OCI-LY1 (cell line): ENCODE measurements at regions not wholly inside any gene's neighbourhood (a gene's known extent, or its start where the extent isn't known, plus 50 kb on each side); places are given as distances from the start of the nearest gene placed in this dataset.

Experiments used
- H2AFZ ChIP-seq: fragments of 200-600 bp; sonication (generic), shearing (Covaris generic); 2 replicates; pipeline ENCODE4 v1.6.0; 2014; ENCODE audit warnings: antibody characterized with exemption, mild to moderate bottlenecking, low read length
- H3F3A ChIP-seq: fragments of 200-600 bp; sonication (generic), shearing (Covaris generic); 2 replicates; pipeline ENCODE4 v1.6.0; 2014; ENCODE audit warnings: mild to moderate bottlenecking, antibody characterized with exemption, low read length, moderate library complexity; ENCODE audit not compliant: insufficient read depth
- H3K27ac ChIP-seq: fragments of 200-600 bp; sonication (generic); 2 replicates; pipeline ENCODE4 v1.5.1; 2014; ENCODE audit warnings: low read length, mixed run types, mild to moderate bottlenecking, low read depth; ENCODE audit not compliant: poor library complexity, severe bottlenecking
- H3K27me3 ChIP-seq: fragments of 200-600 bp; sonication (generic); 2 replicates; pipeline ENCODE4 v1.6.0; 2014; ENCODE audit warnings: antibody characterized with exemption, mild to moderate bottlenecking, low read length, moderate library complexity; ENCODE audit not compliant: insufficient read depth
- H3K36me3 ChIP-seq: fragments of 200-600 bp; sonication (generic); 2 replicates; pipeline ENCODE4 v1.6.1; 2014; ENCODE audit warnings: mild to moderate bottlenecking, antibody characterized with exemption, low read length, moderate library complexity, mixed read lengths; ENCODE audit not compliant: insufficient read depth
- H3K4me1 ChIP-seq: fragments of 200-600 bp; sonication (generic); 2 replicates; pipeline ENCODE4 v1.5.1; 2014; ENCODE audit warnings: mild to moderate bottlenecking, low read length, moderate library complexity; ENCODE audit not compliant: insufficient read depth, severe bottlenecking
- H3K4me2 ChIP-seq: fragments of 200-600 bp; sonication (generic), shearing (Covaris generic); 2 replicates; pipeline ENCODE4 v1.6.1; 2014; ENCODE audit warnings: low read length
- H3K4me3 ChIP-seq: fragments of 200-600 bp; sonication (generic); 2 replicates; pipeline ENCODE4 v1.5.1; 2014; ENCODE audit warnings: low read length, low read depth, mild to moderate bottlenecking, mixed read lengths; ENCODE audit not compliant: poor library complexity, severe bottlenecking
- H3K79me2 ChIP-seq: fragments of 200-600 bp; shearing (Covaris generic); 2 replicates; pipeline ENCODE4 v1.6.1; 2016; ENCODE audit warnings: mixed run types, low read length, mixed read lengths; ENCODE audit not compliant: insufficient read depth
- H3K9ac ChIP-seq: fragments of 200-600 bp; sonication (generic), shearing (Covaris generic); 2 replicates; pipeline ENCODE4 v1.6.1; 2014; ENCODE audit warnings: mild to moderate bottlenecking, low read length, mixed read lengths
- H3K9me2 ChIP-seq: fragments of 200-600 bp; sonication (generic), shearing (Covaris generic); 2 replicates; pipeline ENCODE4 v1.6.1; 2014; ENCODE audit warnings: low read depth, mild to moderate bottlenecking, low read length, mixed read lengths
- H3K9me3 ChIP-seq: fragments of 200-600 bp; shearing (Covaris generic); 2 replicates; pipeline ENCODE4 v1.6.1; 2014; ENCODE audit warnings: low read length, mixed read lengths
- H4K20me1 ChIP-seq: fragments of 200-600 bp; sonication (generic), shearing (Covaris generic); 2 replicates; pipeline ENCODE4 v1.6.0; 2016; ENCODE audit warnings: mild to moderate bottlenecking, low read length; ENCODE audit not compliant: insufficient read depth
- CTCF ChIP-seq: fragments of 200-600 bp; sonication (generic), shearing (Covaris generic); IDR thresholded peaks from 2 replicates; pipeline ENCODE4 v1.5.1; 2017; ENCODE audit warnings: mild to moderate bottlenecking, antibody characterized with exemption, low read length, moderate library complexity, mixed read lengths
- EZH2 ChIP-seq: fragments of 200-600 bp; sonication (generic), shearing (Covaris generic); IDR thresholded peaks from 2 replicates; pipeline ENCODE4 v1.8.0; 2017; ENCODE audit warnings: borderline replicate concordance, mixed run types, mild to moderate bottlenecking, antibody characterized with exemption, low read length, moderate library complexity, mixed read lengths

- H3K9me3 ChIP-seq: no peaks in the 10 kb centered on the region
- H3K4me1 ChIP-seq: no peaks in the 10 kb centered on the region
- no peaks in the 10 kb centered on the region for H3K27me3 ChIP-seq
- H3K9ac ChIP-seq: no peak overlapping the region
- H3K36me3 ChIP-seq: no peaks in the 10 kb centered on the region
- no peaks in the 10 kb centered on the region for H3K9me2 ChIP-seq
- TF ChIP-seq EZH2 (no peak), CTCF (no peak)
- H4K20me1 ChIP-seq: no peaks in the 10 kb centered on the region
- H3K4me3 ChIP-seq: no peak overlapping the region
- H3K27ac ChIP-seq: no peak overlapping the region
- H3F3A ChIP-seq: no peaks in the 10 kb centered on the region
- H3K79me2 ChIP-seq: no peaks in the 10 kb centered on the region
- H3K4me2 ChIP-seq: no peak overlapping the region
- no peak overlapping the region for H2AFZ ChIP-seq
Measured at GRCh38 chr3:178058629-178059028, 477.6 kb upstream of the KCNMB2 start.

- Histone ChIP-seq H3K4me3 (no peak overlapping the region), H3K27ac (no peak overlapping the region), H2AFZ (no peak overlapping the region), H3K4me1 (no peaks in the 10 kb centered on the region), H3K9ac (no peak overlapping the region), H4K20me1 (no peaks in the 10 kb centered on the region), H3K27me3 (no peaks in the 10 kb centered on the region), H3K9me3 (no peaks in the 10 kb centered on the region), H3F3A (no peaks in the 10 kb centered on the region), H3K4me2 (no peak overlapping the region), H3K9me2 (no peaks in the 10 kb centered on the region), H3K36me3 (no peaks in the 10 kb centered on the region), H3K79me2 (no peaks in the 10 kb centered on the region)
- TF ChIP-seq EZH2 (no peak), CTCF (no peak)
Measured at GRCh38 chr3:178059119-178059518, 477.1 kb upstream of the KCNMB2 start.

GRCh38 chr3:178059836-178060235 is 476.4 kb upstream of the KCNMB2 start:
- no peaks in the 10 kb centered on the region for H3K9me3 ChIP-seq
- TF ChIP-seq CTCF: no peak
- no peak for TF ChIP-seq EZH2
- H3F3A ChIP-seq: no peaks in the 10 kb centered on the region
- no peak overlapping the region for H3K4me3 ChIP-seq
- no peak overlapping the region for H2AFZ ChIP-seq
- no peaks in the 10 kb centered on the region for H3K36me3 ChIP-seq
- H3K27me3 ChIP-seq: no peaks in the 10 kb centered on the region
- H3K9me2 ChIP-seq: no peaks in the 10 kb centered on the region; the same call in 1 of the 2 replicates
- no peak overlapping the region for H3K4me2 ChIP-seq
- no peaks in the 10 kb centered on the region for H4K20me1 ChIP-seq
- no peaks in the 10 kb centered on the region for H3K79me2 ChIP-seq
- no peak overlapping the region for H3K9ac ChIP-seq
- H3K4me1 ChIP-seq: no peaks in the 10 kb centered on the region
- no peak overlapping the region for H3K27ac ChIP-seq
